ENCODE measurements at regions not wholly inside any gene's neighbourhood (a gene's known extent, or its start where the extent isn't known, plus 50 kb on each side); places are given as distances from the start of the nearest gene placed in this dataset.

GRCh38 chr17:65468321-65468720, 93.1 kb downstream of the AXIN2 start:
- H3K4me1 ChIP-seq (ENCODE audit: control insufficient read depth, extremely low read depth, insufficient read depth, low read length), result no peaks in the 10 kb centered on the region
- no peak overlapping the region for H2AFZ ChIP-seq (ENCODE audit: low read length)
- H3K4me3 ChIP-seq (replicated peaks in 1 of 4; ENCODE audit: control extremely low read depth in 1 of 4, insufficient read depth in 1 of 4, low read depth in 3 of 4, low read length in 4 of 4), result no peak overlapping the region
- no peaks in the 10 kb centered on the region for H3K36me3 ChIP-seq (ENCODE audit: control insufficient read depth, insufficient read depth, low read length)
- H3K79me2 ChIP-seq (ENCODE audit: control insufficient read depth, insufficient read depth, low read length), result no peaks in the 10 kb centered on the region
- H3K27me3 ChIP-seq (ENCODE audit: control insufficient read depth, insufficient read depth, low read length), result peaks cover 16% of the 10 kb centered on the region
- H3K27ac ChIP-seq (ENCODE audit: insufficient read depth, low read length), result no peak overlapping the region
- no peaks in the 10 kb centered on the region for H4K20me1 ChIP-seq (ENCODE audit: control insufficient read depth, extremely low read depth, insufficient read depth, low read length)
- H3K9me3 ChIP-seq (ENCODE audit: control insufficient read depth, insufficient read depth, low read depth, low read length), result no peaks in the 10 kb centered on the region
- no peak overlapping the region for H3K9ac ChIP-seq (ENCODE audit: insufficient read depth, low read length)
- TF ChIP-seq CTCF (conservative IDR thresholded peaks at IDR 0.05 in 1 of 2, IDR thresholded peaks at IDR 0.05 in 1 of 2; ENCODE audit: low read depth in 1 of 2, low read length in 2 of 2) (no peak), EZH2 (IDR thresholded peaks at IDR 0.05; ENCODE audit: low read length, missing control alignments) (no peak)
- no peak overlapping the region for H3K4me2 ChIP-seq (ENCODE audit: extremely low read depth, insufficient read depth, low read length)
- DNase-seq (ENCODE audit: low read depth in 2 of 2), result no peak

GRCh38 chr17:65467156-65467555, 94.3 kb downstream of the AXIN2 start:
- Histone ChIP-seq H3K4me1 (ENCODE audit: control insufficient read depth, extremely low read depth, insufficient read depth, low read length) (no peaks in the 10 kb centered on the region), H3K9me3 (ENCODE audit: control insufficient read depth, insufficient read depth, low read depth, low read length) (no peaks in the 10 kb centered on the region), H3K4me3 (replicated peaks in 1 of 4; ENCODE audit: control extremely low read depth in 1 of 4, insufficient read depth in 1 of 4, low read depth in 3 of 4, low read length in 4 of 4) (no peak overlapping the region), H3K36me3 (ENCODE audit: control insufficient read depth, insufficient read depth, low read length) (no peaks in the 10 kb centered on the region), H3K4me2 (ENCODE audit: extremely low read depth, insufficient read depth, low read length) (no peak overlapping the region), H3K27ac (ENCODE audit: insufficient read depth, low read length) (no peak overlapping the region), H3K79me2 (ENCODE audit: control insufficient read depth, insufficient read depth, low read length) (no peaks in the 10 kb centered on the region), H3K27me3 (ENCODE audit: control insufficient read depth, insufficient read depth, low read length) (peaks cover 8% of the 10 kb centered on the region), H4K20me1 (ENCODE audit: control insufficient read depth, extremely low read depth, insufficient read depth, low read length) (no peaks in the 10 kb centered on the region), H3K9ac (ENCODE audit: insufficient read depth, low read length) (no peak overlapping the region), H2AFZ (ENCODE audit: low read length) (no peak overlapping the region)
- TF ChIP-seq CTCF (conservative IDR thresholded peaks at IDR 0.05 in 1 of 2, IDR thresholded peaks at IDR 0.05 in 1 of 2; ENCODE audit: low read depth in 1 of 2, low read length in 2 of 2) (no peak), EZH2 (IDR thresholded peaks at IDR 0.05; ENCODE audit: low read length, missing control alignments) (no peak)
- no peak for DNase-seq (ENCODE audit: low read depth in 2 of 2)

GRCh38 chr17:65466547-65466946, 94.9 kb downstream of the AXIN2 start:
- Histone ChIP-seq H3K4me3 (replicated peaks in 1 of 4; ENCODE audit: control extremely low read depth in 1 of 4, insufficient read depth in 1 of 4, low read depth in 3 of 4, low read length in 4 of 4) (no peak overlapping the region), H3K9ac (ENCODE audit: insufficient read depth, low read length) (no peak overlapping the region), H4K20me1 (ENCODE audit: control insufficient read depth, extremely low read depth, insufficient read depth, low read length) (no peaks in the 10 kb centered on the region), H2AFZ (ENCODE audit: low read length) (no peak overlapping the region), H3K36me3 (ENCODE audit: control insufficient read depth, insufficient read depth, low read length) (no peaks in the 10 kb centered on the region), H3K79me2 (ENCODE audit: control insufficient read depth, insufficient read depth, low read length) (no peaks in the 10 kb centered on the region), H3K4me1 (ENCODE audit: control insufficient read depth, extremely low read depth, insufficient read depth, low read length) (no peaks in the 10 kb centered on the region), H3K9me3 (ENCODE audit: control insufficient read depth, insufficient read depth, low read depth, low read length) (no peaks in the 10 kb centered on the region), H3K27me3 (ENCODE audit: control insufficient read depth, insufficient read depth, low read length) (peaks cover 6% of the 10 kb centered on the region), H3K4me2 (ENCODE audit: extremely low read depth, insufficient read depth, low read length) (no peak overlapping the region), H3K27ac (ENCODE audit: insufficient read depth, low read length) (no peak overlapping the region)
- DNase-seq (ENCODE audit: low read depth in 2 of 2), result no peak
- TF ChIP-seq EZH2 (IDR thresholded peaks at IDR 0.05; ENCODE audit: low read length, missing control alignments) (no peak), CTCF (conservative IDR thresholded peaks at IDR 0.05 in 1 of 2, IDR thresholded peaks at IDR 0.05 in 1 of 2; ENCODE audit: low read depth in 1 of 2, low read length in 2 of 2) (no peak)

All from fibroblast of lung (primary cell).